ENCODE measurements at regions not wholly inside any gene's neighbourhood (a gene's known extent, or its start where the extent isn't known, plus 50 kb on each side); places are given as distances from the start of the nearest gene placed in this dataset.

GRCh38 chr2:180646756-180647155 lies 333.6 kb upstream of the UBE2E3 start:
- no peaks in the 10 kb centered on the region for H3K9me3 Mint-ChIP-seq (ENCODE audit: unreplicated experiment)
- H3K9ac ChIP-seq (ENCODE audit: low read length), result no peak overlapping the region
- H3K27me3 ChIP-seq (ENCODE audit: insufficient read depth, low read length), result no peaks in the 10 kb centered on the region
- no peak for FAIRE-seq
- peaks cover 7% of the 10 kb centered on the region for H3K4me1 Mint-ChIP-seq (ENCODE audit: low read depth, unreplicated experiment)
- TF ChIP-seq CTCF (IDR thresholded peaks at IDR 0.05; ENCODE audit: insufficient read depth, low read depth, low read length) (no peak), EZH2 (IDR thresholded peaks at IDR 0.05; ENCODE audit: insufficient read depth, low read length) (no peak)
- H3K27ac Mint-ChIP-seq (ENCODE audit: unreplicated experiment), result no peak overlapping the region
- no peaks in the 10 kb centered on the region for H3K36me3 Mint-ChIP-seq (ENCODE audit: low read depth, unreplicated experiment)
- no peak overlapping the region for H3K4me3 Mint-ChIP-seq (ENCODE audit: unreplicated experiment)
- H3K27ac ChIP-seq (ENCODE audit: low read depth, low read length), result no peak overlapping the region
- H3K4me3 ChIP-seq (ENCODE audit: insufficient read depth, low read depth, low read length), result no peak overlapping the region
- no peaks in the 10 kb centered on the region for H3K36me3 ChIP-seq (ENCODE audit: insufficient read depth, low read length)
- no peaks in the 10 kb centered on the region for H4K20me1 ChIP-seq (ENCODE audit: insufficient read depth, low read length)
- H3K4me1 ChIP-seq (ENCODE audit: insufficient read depth, low read length), result peaks cover 6% of the 10 kb centered on the region
- H3K4me2 ChIP-seq (ENCODE audit: low read length), result no peak overlapping the region
- no peaks in the 10 kb centered on the region for H3K9me3 ChIP-seq (ENCODE audit: insufficient read depth, low read depth, low read length)
- H3K27me3 Mint-ChIP-seq (ENCODE audit: low read depth, unreplicated experiment), result peaks cover 2% of the 10 kb centered on the region
- H3K79me2 ChIP-seq (ENCODE audit: insufficient read depth, low read length), result no peaks in the 10 kb centered on the region
- DNase-seq (ENCODE audit: low read depth), result no peak
- no peak overlapping the region for H2AFZ ChIP-seq (ENCODE audit: low read depth, low read length)

GRCh38 chr2:180644709-180645108 lies 335.7 kb upstream of the UBE2E3 start:
- no peak overlapping the region for H3K9ac ChIP-seq (ENCODE audit: low read length)
- Mint-ChIP-seq H3K4me1 (ENCODE audit: low read depth, unreplicated experiment) (peaks cover 7% of the 10 kb centered on the region), H3K9me3 (ENCODE audit: unreplicated experiment) (peaks cover 7% of the 10 kb centered on the region), H3K27ac (ENCODE audit: unreplicated experiment) (no peak overlapping the region), H3K27me3 (ENCODE audit: low read depth, unreplicated experiment) (peaks cover 2% of the 10 kb centered on the region), H3K36me3 (ENCODE audit: low read depth, unreplicated experiment) (no peaks in the 10 kb centered on the region), H3K4me3 (ENCODE audit: unreplicated experiment) (no peak overlapping the region)
- H2AFZ ChIP-seq (ENCODE audit: low read depth, low read length), result no peak overlapping the region
- peak; percentile 93 for DNase-seq (ENCODE audit: low read depth)
- FAIRE-seq, result no peak
- H3K9me3 ChIP-seq (ENCODE audit: insufficient read depth, low read depth, low read length), result no peaks in the 10 kb centered on the region
- H3K4me3 ChIP-seq (ENCODE audit: insufficient read depth, low read depth, low read length), result no peak overlapping the region
- peak overlapping the region; percentile 10 for H3K4me2 ChIP-seq (ENCODE audit: low read length)
- no peaks in the 10 kb centered on the region for H3K79me2 ChIP-seq (ENCODE audit: insufficient read depth, low read length)
- H4K20me1 ChIP-seq (ENCODE audit: insufficient read depth, low read length), result no peaks in the 10 kb centered on the region
- peaks cover 6% of the 10 kb centered on the region for H3K4me1 ChIP-seq (ENCODE audit: insufficient read depth, low read length)
- no peak overlapping the region for H3K27ac ChIP-seq (ENCODE audit: low read depth, low read length)
- no peaks in the 10 kb centered on the region for H3K36me3 ChIP-seq (ENCODE audit: insufficient read depth, low read length)
- no peaks in the 10 kb centered on the region for H3K27me3 ChIP-seq (ENCODE audit: insufficient read depth, low read length)
- TF ChIP-seq CTCF (IDR thresholded peaks at IDR 0.05; ENCODE audit: insufficient read depth, low read depth, low read length) (no peak), EZH2 (IDR thresholded peaks at IDR 0.05; ENCODE audit: insufficient read depth, low read length) (no peak)

- no peaks in the 10 kb centered on the region for H3K79me2 ChIP-seq (ENCODE audit: insufficient read depth, low read length)
- no peak overlapping the region for H3K4me3 ChIP-seq (ENCODE audit: insufficient read depth, low read depth, low read length)
- peaks cover 12% of the 10 kb centered on the region for H3K4me1 Mint-ChIP-seq (ENCODE audit: low read depth, unreplicated experiment)
- H3K9ac ChIP-seq (ENCODE audit: low read length), result no peak overlapping the region
- H3K36me3 Mint-ChIP-seq (ENCODE audit: low read depth, unreplicated experiment), result no peaks in the 10 kb centered on the region
- peaks cover under 1% of the 10 kb centered on the region for H3K4me1 ChIP-seq (ENCODE audit: insufficient read depth, low read length)
- no peak for TF ChIP-seq CTCF (IDR thresholded peaks at IDR 0.05; ENCODE audit: insufficient read depth, low read depth, low read length)
- no peak for TF ChIP-seq EZH2 (IDR thresholded peaks at IDR 0.05; ENCODE audit: insufficient read depth, low read length)
- no peak overlapping the region for H3K27ac Mint-ChIP-seq (ENCODE audit: unreplicated experiment)
- H3K9me3 Mint-ChIP-seq (ENCODE audit: unreplicated experiment), result no peaks in the 10 kb centered on the region
- FAIRE-seq (peak; percentile 56), DNase-seq (ENCODE audit: low read depth) (peak; percentile 51)
- no peaks in the 10 kb centered on the region for H3K36me3 ChIP-seq (ENCODE audit: insufficient read depth, low read length)
- no peaks in the 10 kb centered on the region for H3K9me3 ChIP-seq (ENCODE audit: insufficient read depth, low read depth, low read length)
- H2AFZ ChIP-seq (ENCODE audit: low read depth, low read length), result no peak overlapping the region
- no peak overlapping the region for H3K4me2 ChIP-seq (ENCODE audit: low read length)
- H3K27me3 ChIP-seq (ENCODE audit: insufficient read depth, low read length), result no peaks in the 10 kb centered on the region
- H3K4me3 Mint-ChIP-seq (ENCODE audit: unreplicated experiment), result no peak overlapping the region
- no peak overlapping the region for H3K27ac ChIP-seq (ENCODE audit: low read depth, low read length)
- H3K27me3 Mint-ChIP-seq (ENCODE audit: low read depth, unreplicated experiment), result no peaks in the 10 kb centered on the region
- H4K20me1 ChIP-seq (ENCODE audit: insufficient read depth, low read length), result no peaks in the 10 kb centered on the region
Observed at GRCh38 chr2:180630756-180631155, 349.6 kb upstream of the UBE2E3 start.

Data from astrocyte (in vitro differentiated cells and primary cell).